GM23338 (cell line): ENCODE measurements at regions not wholly inside any gene's neighbourhood (a gene's known extent, or its start where the extent isn't known, plus 50 kb on each side); places are given as distances from the start of the nearest gene placed in this dataset.

Experiments
- CREB1 ChIP-seq: fragments of 250-450 bp; sonication (Bioruptor Pico); IDR thresholded peaks from 2 replicates; pipeline ENCODE4 v1.5.0; 2020; ENCODE audit warnings: low read depth, mild to moderate bottlenecking, moderate library complexity
- CTCF ChIP-seq, 2 experiments: fragments of 200-600 bp in 1 of 2; sonication (generic) in 1 of 2; conservative IDR thresholded peaks; 2 replicates each; pipeline versions ENCODE4 v1.5.1 to v1.6.1; 2016 to 2017; ENCODE audit warnings: antibody characterized with exemption in 2 of 2, low read depth in 2 of 2, mild to moderate bottlenecking in 2 of 2, moderate library complexity in 1 of 2
- ETS1 ChIP-seq: IDR thresholded peaks from 2 replicates; pipeline ENCODE4 v1.6.1; 2016; ENCODE audit warnings: antibody characterized with exemption
- EZH2 ChIP-seq: fragments of 200-600 bp; sonication (generic); IDR thresholded peaks from one replicate; pipeline ENCODE4 v1.8.0; 2017; ENCODE audit warnings: antibody characterized with exemption, mild to moderate bottlenecking, low read depth; ENCODE audit not compliant: unreplicated experiment
- EZH2phosphoT487 ChIP-seq: fragments of 200-600 bp; sonication (generic); IDR thresholded peaks from one replicate; pipeline ENCODE4 v1.8.1; 2018; ENCODE audit warnings: antibody characterized with exemption; ENCODE audit not compliant: unreplicated experiment
- JUNB ChIP-seq: IDR thresholded peaks from one replicate; pipeline ENCODE4 v1.6.1; 2016; ENCODE audit warnings: antibody characterized with exemption; ENCODE audit not compliant: unreplicated experiment
- NANOG ChIP-seq: IDR thresholded peaks from 2 replicates; pipeline ENCODE4 v1.6.1; 2016; ENCODE audit warnings: antibody characterized with exemption, borderline replicate concordance
- POLR2AphosphoS5 ChIP-seq: IDR thresholded peaks from 2 replicates; pipeline ENCODE4 v1.6.1; 2016; ENCODE audit warnings: antibody characterized with exemption, low read depth
- REST ChIP-seq: IDR thresholded peaks from one replicate; pipeline ENCODE4 v1.6.1; 2018; ENCODE audit warnings: antibody characterized with exemption; ENCODE audit not compliant: unreplicated experiment
- ZNF114 ChIP-seq: fragments of 250-450 bp; sonication (Bioruptor Pico); IDR thresholded peaks from 2 replicates; pipeline ENCODE4 v1.5.0; 2020; ENCODE audit warnings: mild to moderate bottlenecking, moderate library complexity
- ZNF331 ChIP-seq: fragments of 250-450 bp; sonication (Bioruptor Pico); IDR thresholded peaks from 2 replicates; pipeline ENCODE4 v1.5.0; 2020; ENCODE audit warnings: low read depth, mild to moderate bottlenecking, moderate library complexity

- TF ChIP-seq CREB1 (CRISPR knock-in tag), result no peak
- TF ChIP-seq CTCF (conservative IDR thresholded peaks at IDR 0.05; ENCODE audit: low read depth in 2 of 2), result no peak
- no peak for TF ChIP-seq JUNB
- TF ChIP-seq EZH2phosphoT487, result no peak
- no peak for TF ChIP-seq ZNF331 (CRISPR knock-in tag)
- no peak for TF ChIP-seq EZH2
- no peak for TF ChIP-seq ETS1
- no peak for TF ChIP-seq POLR2AphosphoS5
- TF ChIP-seq REST, result no peak
- no peak for TF ChIP-seq NANOG
- no peak for TF ChIP-seq ZNF114 (CRISPR knock-in tag)
Measured at GRCh38 chr22:27247701-27248434, 553.7 kb downstream of the MN1 start.
